Muscle layer of duodenum (tissue), 2 donors: ENCODE measurements at regions not wholly inside any gene's neighbourhood (a gene's known extent, or its start where the extent isn't known, plus 50 kb on each side); places are given as distances from the start of the nearest gene placed in this dataset.

Experiments used
- H3K27ac ChIP-seq: one replicate; pipeline ENCODE4 v1.7.0; 2013; ENCODE audit warnings: mild to moderate bottlenecking, low read length
- H3K27me3 ChIP-seq: one replicate; pipeline ENCODE4 v1.7.0; 2013; ENCODE audit warnings: low read depth, mild to moderate bottlenecking, control low read depth, low read length
- H3K36me3 ChIP-seq, 2 donors: one replicate each; pipeline ENCODE4 v1.7.0; 2013; ENCODE audit warnings: low read length in 2 of 2, control low read depth in 1 of 2, mild to moderate bottlenecking in 1 of 2; ENCODE audit not compliant: insufficient read depth in 2 of 2, control insufficient read depth in 1 of 2
- H3K4me1 ChIP-seq, 2 donors: one replicate each; pipeline ENCODE4 v1.7.0; 2013; ENCODE audit warnings: low read length in 2 of 2, mild to moderate bottlenecking in 2 of 2, control low read depth in 1 of 2, moderate library complexity in 1 of 2; ENCODE audit not compliant: insufficient read depth in 2 of 2, control insufficient read depth in 1 of 2
- H3K4me3 ChIP-seq, 2 donors: one replicate each; pipeline ENCODE4 v1.7.0; 2013; ENCODE audit warnings: low read length in 2 of 2, low read depth in 1 of 2, mild to moderate bottlenecking in 1 of 2
- H3K9me3 ChIP-seq, 2 donors: one replicate each; pipeline ENCODE4 v1.7.0; 2013; ENCODE audit warnings: low read length in 2 of 2, control low read depth in 1 of 2, mild to moderate bottlenecking in 1 of 2; ENCODE audit not compliant: control insufficient read depth in 1 of 2
- donor health status: healthy.

GRCh38 chr2:217186152-217186551 lies 326.3 kb upstream of the TNP1 start:
- no peaks in the 10 kb centered on the region for H3K9me3 ChIP-seq
- H3K27me3 ChIP-seq, result no peaks in the 10 kb centered on the region
- H3K4me1 ChIP-seq, result no peaks in the 10 kb centered on the region
- no peak overlapping the region for H3K27ac ChIP-seq
- H3K36me3 ChIP-seq, result no peaks in the 10 kb centered on the region
- H3K4me3 ChIP-seq, result no peak overlapping the region

DNA sequence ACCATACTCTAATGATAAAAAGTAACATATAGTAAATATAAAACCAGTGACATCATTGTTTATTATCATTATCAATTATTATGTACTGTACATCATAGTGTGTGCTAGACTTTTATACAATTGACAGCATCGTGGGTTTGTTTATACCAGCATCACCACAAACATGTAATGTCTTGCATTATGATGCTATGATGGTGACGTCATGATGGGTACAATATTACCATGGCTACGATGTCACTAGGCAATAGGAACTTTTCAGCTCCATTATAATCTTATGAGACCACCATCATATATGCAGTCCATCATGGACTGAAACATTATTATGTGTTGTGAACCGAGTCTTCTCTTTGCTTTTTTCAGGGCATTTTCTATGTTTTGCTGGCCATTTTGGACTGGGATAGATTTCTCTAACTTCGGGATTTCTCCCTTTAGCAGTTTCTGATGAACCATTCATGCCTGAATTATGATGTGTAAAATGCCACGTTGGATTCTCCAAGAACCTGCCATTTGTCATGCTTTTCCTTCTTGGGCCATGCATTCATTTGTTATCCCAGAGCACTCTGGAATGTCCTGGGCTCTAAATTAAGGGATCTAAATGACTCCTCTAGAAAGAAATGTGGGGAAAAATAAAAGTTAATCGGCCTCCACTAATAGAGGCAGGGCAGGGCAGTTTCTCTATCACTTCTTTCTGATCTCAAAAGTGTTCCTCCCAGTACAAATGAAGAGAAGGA lies 325.6 kb upstream of the TNP1 start:
- Histone ChIP-seq H3K27ac (no peak overlapping the region), H3K4me3 (no peak overlapping the region), H3K36me3 (no peaks in the 10 kb centered on the region), H3K9me3 (no peaks in the 10 kb centered on the region), H3K4me1 (no peaks in the 10 kb centered on the region), H3K27me3 (no peaks in the 10 kb centered on the region)

DNA sequence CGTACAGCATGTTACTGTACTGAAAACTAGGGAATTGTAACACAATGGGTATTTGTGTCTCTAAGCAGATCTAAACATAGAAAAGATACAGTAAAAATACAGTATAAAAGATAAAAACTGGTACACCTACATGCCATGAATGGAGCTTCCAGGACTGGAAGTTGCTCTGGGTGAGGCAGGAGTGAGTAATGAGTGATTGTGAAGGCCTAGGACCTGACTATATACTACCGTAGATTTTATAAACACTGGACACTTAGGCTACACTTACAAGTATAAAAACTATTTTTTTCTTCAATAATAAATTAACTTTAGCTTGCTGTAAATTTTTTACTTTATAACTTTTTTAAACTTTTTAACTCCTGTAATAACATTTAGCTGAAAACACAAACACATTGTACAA lies 324.4 kb upstream of the TNP1 start:
- Histone ChIP-seq H3K4me3 (no peak overlapping the region), H3K27ac (no peak overlapping the region), H3K27me3 (no peaks in the 10 kb centered on the region), H3K9me3 (no peaks in the 10 kb centered on the region), H3K4me1 (no peaks in the 10 kb centered on the region), H3K36me3 (no peaks in the 10 kb centered on the region)

GRCh38 chr2:217183471-217183870 lies 323.6 kb upstream of the TNP1 start:
- no peak overlapping the region for H3K27ac ChIP-seq
- no peaks in the 10 kb centered on the region for H3K36me3 ChIP-seq
- no peaks in the 10 kb centered on the region for H3K9me3 ChIP-seq
- H3K27me3 ChIP-seq, result no peaks in the 10 kb centered on the region
- no peak overlapping the region for H3K4me3 ChIP-seq
- H3K4me1 ChIP-seq, result no peaks in the 10 kb centered on the region

DNA sequence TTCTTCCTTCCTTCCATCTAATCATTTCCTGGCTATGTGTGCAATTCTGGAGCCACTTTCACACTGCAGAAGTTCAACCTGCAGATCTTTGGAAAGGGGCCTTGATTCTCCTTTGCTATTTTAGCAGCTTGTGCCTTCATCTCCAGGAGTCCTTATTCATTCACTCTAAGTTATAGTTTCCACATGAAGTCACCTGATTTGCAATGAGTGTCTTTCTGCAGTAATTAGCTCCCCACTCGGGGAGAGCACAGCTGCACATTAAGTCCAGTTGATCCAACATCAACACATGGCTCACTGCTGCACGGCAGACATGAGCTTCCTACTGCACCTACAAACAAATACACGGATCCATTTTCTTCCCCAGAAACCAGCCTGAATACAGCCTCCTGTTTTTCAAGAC lies 323.1 kb upstream of the TNP1 start:
- H3K27ac ChIP-seq, result no peak overlapping the region
- no peaks in the 10 kb centered on the region for H3K4me1 ChIP-seq

GRCh38 chr2:217181512-217181911 lies 321.6 kb upstream of the TNP1 start:
- no peak overlapping the region for H3K27ac ChIP-seq
- no peaks in the 10 kb centered on the region for H3K36me3 ChIP-seq
- H3K4me1 ChIP-seq, result no peaks in the 10 kb centered on the region
- H3K4me3 ChIP-seq, result no peak overlapping the region
- no peaks in the 10 kb centered on the region for H3K9me3 ChIP-seq
- no peaks in the 10 kb centered on the region for H3K27me3 ChIP-seq

More for the DNA sequence above, 323.1 kb upstream of the TNP1 start:
- no peaks in the 10 kb centered on the region for H3K27me3 ChIP-seq
- no peaks in the 10 kb centered on the region for H3K9me3 ChIP-seq
- no peaks in the 10 kb centered on the region for H3K36me3 ChIP-seq
- H3K4me3 ChIP-seq, result no peak overlapping the region

DNA sequence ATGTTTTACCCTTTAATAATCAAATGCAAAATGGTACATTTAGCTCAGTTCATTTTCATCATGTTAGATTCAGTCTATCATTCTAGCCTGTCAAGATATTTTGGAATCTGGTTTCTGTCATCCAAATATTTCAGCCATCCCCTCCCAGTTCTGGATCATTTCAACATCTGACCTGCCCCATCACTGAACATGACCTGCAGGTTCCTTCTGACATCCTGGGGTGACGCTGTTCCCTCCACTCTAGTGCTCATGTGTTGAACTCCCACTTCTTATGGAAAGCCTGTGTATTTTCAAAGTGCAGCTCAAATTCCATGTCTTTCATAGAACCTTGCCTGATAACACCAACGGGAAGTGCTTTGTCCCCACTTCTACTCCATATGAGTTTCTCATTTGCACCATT lies 320.0 kb upstream of the TNP1 start:
- Histone ChIP-seq H3K4me3 (no peak overlapping the region), H3K9me3 (no peaks in the 10 kb centered on the region), H3K4me1 (no peaks in the 10 kb centered on the region), H3K36me3 (no peaks in the 10 kb centered on the region), H3K27me3 (no peaks in the 10 kb centered on the region), H3K27ac (no peak overlapping the region)

GRCh38 chr2:217178341-217178740 lies 318.5 kb upstream of the TNP1 start:
- H3K9me3 ChIP-seq, result no peaks in the 10 kb centered on the region
- H3K27ac ChIP-seq, result no peak overlapping the region
- no peaks in the 10 kb centered on the region for H3K36me3 ChIP-seq
- no peaks in the 10 kb centered on the region for H3K27me3 ChIP-seq
- H3K4me3 ChIP-seq, result no peak overlapping the region
- no peaks in the 10 kb centered on the region for H3K4me1 ChIP-seq

GRCh38 chr2:217177720-217178119 lies 317.9 kb upstream of the TNP1 start:
- Histone ChIP-seq H3K4me1 (no peaks in the 10 kb centered on the region), H3K27me3 (no peaks in the 10 kb centered on the region), H3K27ac (no peak overlapping the region), H3K4me3 (no peak overlapping the region), H3K9me3 (no peaks in the 10 kb centered on the region), H3K36me3 (no peaks in the 10 kb centered on the region)

DNA sequence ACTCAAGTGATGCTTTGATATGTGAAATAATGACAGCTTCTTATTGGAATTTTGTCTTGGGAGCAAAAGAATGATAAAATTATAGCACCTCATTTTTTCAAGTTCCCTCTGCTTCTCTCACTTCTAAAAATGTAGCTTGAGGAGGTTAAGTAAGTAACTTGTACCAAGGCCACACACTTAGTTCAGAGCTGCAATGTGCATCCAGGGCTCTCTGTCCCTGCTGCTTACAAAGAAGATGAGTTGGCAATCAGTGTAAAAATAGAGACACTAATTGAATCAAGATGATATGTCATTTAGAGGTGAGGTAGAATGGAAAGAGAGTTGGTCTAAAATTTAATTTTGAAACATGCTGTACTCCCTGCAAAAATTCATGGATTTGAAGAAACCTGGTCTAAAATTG lies 312.0 kb upstream of the TNP1 start:
- no peaks in the 10 kb centered on the region for H3K9me3 ChIP-seq
- H3K27me3 ChIP-seq, result no peaks in the 10 kb centered on the region
- H3K4me1 ChIP-seq, result no peaks in the 10 kb centered on the region
- no peaks in the 10 kb centered on the region for H3K36me3 ChIP-seq
- H3K4me3 ChIP-seq, result no peak overlapping the region
- H3K27ac ChIP-seq, result no peak overlapping the region

GRCh38 chr2:217168496-217168895 lies 308.6 kb upstream of the TNP1 start:
- Histone ChIP-seq H3K27me3 (no peaks in the 10 kb centered on the region), H3K36me3 (no peaks in the 10 kb centered on the region), H3K27ac (no peak overlapping the region), H3K4me3 (no peak overlapping the region), H3K9me3 (no peaks in the 10 kb centered on the region), H3K4me1 (no peaks in the 10 kb centered on the region)

DNA sequence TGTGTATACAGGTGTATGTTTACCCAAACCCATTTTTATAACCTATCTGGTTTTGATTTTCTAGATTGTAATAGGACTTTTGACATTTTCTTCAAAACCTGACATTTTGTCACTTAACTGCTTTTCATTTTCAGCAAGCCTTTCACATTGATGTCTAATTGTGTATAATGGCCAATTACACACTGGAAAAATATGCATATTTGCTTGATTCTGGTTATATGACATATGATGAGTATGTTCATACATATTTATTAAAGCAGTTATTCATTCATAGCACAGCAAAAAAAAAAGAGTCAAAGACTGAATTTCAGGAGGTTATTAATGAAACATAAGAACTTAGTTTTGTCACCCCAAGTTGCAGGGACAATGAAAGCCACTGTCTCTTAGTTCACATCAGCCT lies 307.7 kb upstream of the TNP1 start:
- no peak overlapping the region for H3K4me3 ChIP-seq

More for the DNA sequence above, 307.7 kb upstream of the TNP1 start:
- no peaks in the 10 kb centered on the region for H3K9me3 ChIP-seq
- H3K27ac ChIP-seq, result no peak overlapping the region
- H3K27me3 ChIP-seq, result no peaks in the 10 kb centered on the region
- H3K36me3 ChIP-seq, result no peaks in the 10 kb centered on the region
- H3K4me1 ChIP-seq, result no peaks in the 10 kb centered on the region
